MM.1S (cell line): ENCODE measurements at regions not wholly inside any gene's neighbourhood (a gene's known extent, or its start where the extent isn't known, plus 50 kb on each side); places are given as distances from the start of the nearest gene placed in this dataset.

Experiments used
- CTCF ChIP-seq: fragments of 300-600 bp; sonication (generic); IDR thresholded peaks from 2 replicates; pipeline ENCODE4 v1.5.1; 2016; ENCODE audit warnings: antibody characterized with exemption, low read length, mixed read lengths
- EZH2 ChIP-seq: fragments of 300-600 bp; sonication (generic); optimal IDR thresholded peaks from 2 replicates; pipeline ENCODE3; 2017; ENCODE audit warnings: low read depth, mild to moderate bottlenecking, antibody characterized with exemption, low read length, mixed read lengths

- TF ChIP-seq CTCF (no peak), EZH2 (no peak)
These were observed 83.8 kb downstream of the TENT5A start for GRCh38 chr6:81668615-81669047.
